Activated CD4-positive, alpha-beta T cell treated with anti-CD3 and anti-CD28 coated beads, Interleukin-2, amount 10 ng/mL, durations not matched to agents 24 days and 14 days (primary cell): ENCODE measurements at regions not wholly inside any gene's neighbourhood (a gene's known extent, or its start where the extent isn't known, plus 50 kb on each side); places are given as distances from the start of the nearest gene placed in this dataset.
A peak's percentile ranks its signal among the peaks of the same experiment; 100 is the strongest.

ENCODE experiments used
- DNase-seq: peaks from one replicate; pipeline ENCODE4 v3.0.0; 2022
- H3K27ac Mint-ChIP-seq: one replicate; pipeline ENCODE4 v1.8.0; 2022; ENCODE audit warnings: mild to moderate bottlenecking, mixed read lengths
- H3K27me3 Mint-ChIP-seq: one replicate; pipeline ENCODE4 v1.8.0; 2022; ENCODE audit warnings: mixed read lengths
- H3K36me3 Mint-ChIP-seq: one replicate; pipeline ENCODE4 v1.8.0; 2022; ENCODE audit warnings: low read depth, mild to moderate bottlenecking, mixed read lengths
- H3K4me1 Mint-ChIP-seq: one replicate; pipeline ENCODE4 v1.8.0; 2021; ENCODE audit warnings: mixed read lengths
- H3K4me3 Mint-ChIP-seq: one replicate; pipeline ENCODE4 v1.8.0; 2022; ENCODE audit warnings: mild to moderate bottlenecking, moderate library complexity, mixed read lengths
- H3K9me3 Mint-ChIP-seq: one replicate; pipeline ENCODE4 v1.8.0; 2021; ENCODE audit warnings: mixed read lengths
- intact Hi-C: fragments of 100-400 bp; cut with micrococcal nuclease; formaldehyde crosslinking; loops from one replicate; pipeline ENCODE4 v1.15.1; 2023

DNA sequence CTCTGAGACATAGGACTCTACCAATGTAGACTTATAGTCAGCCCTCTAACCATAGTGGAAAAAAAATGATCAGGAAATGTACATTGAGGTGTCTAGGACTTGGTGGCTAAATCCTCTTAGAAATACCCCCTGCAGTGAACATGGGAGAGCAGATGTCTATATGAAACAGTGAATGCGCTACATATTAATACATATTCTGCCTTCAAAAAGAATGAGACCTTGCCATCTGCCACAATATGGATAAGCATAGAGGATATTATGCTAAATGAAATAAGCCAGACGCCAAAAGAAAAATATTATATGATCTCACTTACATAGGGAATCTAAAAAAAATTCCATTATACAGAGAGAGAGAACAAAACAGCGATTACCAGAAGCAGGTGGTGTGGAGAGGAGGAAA lies 66.6 kb upstream of the HAO2 start:
- DNase-seq: no peak
- intact Hi-C loops: no loop called here
- H3K4me1 Mint-ChIP-seq: no peaks in the 10 kb centered on the region
- H3K4me3 Mint-ChIP-seq: no peak overlapping the region
- H3K27me3 Mint-ChIP-seq: peaks cover 17% of the 10 kb centered on the region
- H3K36me3 Mint-ChIP-seq: no peaks in the 10 kb centered on the region
- no peaks in the 10 kb centered on the region for H3K9me3 Mint-ChIP-seq
- no peak overlapping the region for H3K27ac Mint-ChIP-seq

DNA sequence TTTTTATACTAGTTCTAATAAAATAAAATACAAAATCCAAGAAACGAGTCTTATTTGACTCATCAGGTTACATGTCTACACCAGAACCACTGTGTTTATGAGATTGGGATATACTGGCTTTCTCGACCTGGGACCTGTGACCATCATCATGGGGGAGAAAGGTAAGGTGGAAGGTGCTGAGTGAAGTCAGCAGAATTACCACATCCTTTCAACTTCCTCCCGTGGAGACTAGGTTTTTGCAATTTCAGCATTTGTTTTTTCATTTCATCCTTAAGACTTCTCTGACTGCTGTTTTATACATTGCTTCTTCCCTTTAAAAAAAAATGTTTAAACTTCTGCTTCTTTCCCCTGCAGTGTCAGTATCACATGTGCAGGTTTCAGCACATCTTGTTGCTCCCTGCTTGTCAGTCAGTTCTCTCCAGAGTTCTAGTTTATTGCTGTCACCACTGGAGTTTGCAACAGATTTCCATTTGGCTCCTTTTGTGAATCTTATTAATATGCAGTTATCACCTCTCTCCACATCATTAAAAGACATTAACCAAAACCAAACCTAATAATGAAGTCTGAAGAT lies 60.4 kb upstream of the HAO2 start:
- Mint-ChIP-seq H3K4me3 (no peak overlapping the region), H3K36me3 (no peaks in the 10 kb centered on the region), H3K9me3 (no peaks in the 10 kb centered on the region), H3K27ac (no peak overlapping the region), H3K4me1 (peaks cover 2% of the 10 kb centered on the region), H3K27me3 (peaks cover 27% of the 10 kb centered on the region)
- DNase-seq: peak; percentile 49
- intact Hi-C loops: no loop called here

- Mint-ChIP-seq H3K9me3 (no peaks in the 10 kb centered on the region), H3K4me3 (no peak overlapping the region), H3K27me3 (peaks cover 28% of the 10 kb centered on the region), H3K27ac (no peak overlapping the region), H3K4me1 (peaks cover 2% of the 10 kb centered on the region), H3K36me3 (no peaks in the 10 kb centered on the region)
- DNase-seq: peak; percentile 17
- intact Hi-C loops: no loop called here
These were observed 59.8 kb upstream of the HAO2 start for GRCh38 chr1:119308806-119309205.

DNA sequence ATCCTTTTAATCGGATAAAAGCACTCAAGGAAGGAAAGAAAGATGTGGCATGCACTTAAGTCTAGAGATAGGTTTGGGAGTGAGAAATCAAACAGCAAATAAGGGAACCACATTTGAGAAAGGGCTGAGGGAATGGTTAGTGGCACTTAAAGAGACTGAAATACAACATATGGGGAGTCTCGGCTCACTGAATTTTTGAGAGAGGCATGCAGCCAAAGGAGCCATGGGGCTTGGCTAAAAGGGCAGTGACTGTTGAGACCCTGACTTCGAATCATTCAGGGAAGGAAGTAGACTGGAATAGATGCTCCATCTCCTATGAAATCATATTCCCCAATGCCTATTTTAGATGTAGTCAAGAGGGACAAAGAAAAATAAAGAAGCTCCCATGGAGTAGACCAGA lies 58.3 kb upstream of the HAO2 start:
- DNase-seq: no peak
- Mint-ChIP-seq H3K4me1 (peaks cover 2% of the 10 kb centered on the region), H3K27ac (no peak overlapping the region), H3K9me3 (no peaks in the 10 kb centered on the region), H3K36me3 (no peaks in the 10 kb centered on the region), H3K27me3 (peaks cover 32% of the 10 kb centered on the region), H3K4me3 (no peak overlapping the region)
- intact Hi-C loops: no loop called here

DNA sequence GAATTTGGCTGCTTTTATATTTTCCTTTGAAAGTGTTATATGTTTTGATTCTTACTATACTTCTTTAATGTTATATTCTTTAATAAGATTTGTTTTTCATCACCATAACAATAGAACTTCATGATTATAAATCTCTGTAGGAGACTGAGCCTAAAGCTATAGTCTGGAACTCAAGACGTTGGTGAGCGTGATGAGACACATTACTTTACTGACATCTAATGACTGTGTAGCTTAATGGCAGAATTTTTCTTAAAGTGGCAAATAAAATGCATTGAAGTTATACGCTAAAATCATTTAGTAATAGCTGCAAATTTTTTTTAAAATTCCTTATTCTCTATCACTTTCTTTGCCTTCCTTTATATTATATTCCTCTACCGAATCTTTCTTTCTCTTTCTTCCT lies 56.1 kb upstream of the HAO2 start:
- H3K4me3 Mint-ChIP-seq: no peak overlapping the region
- no peak for DNase-seq
- no peaks in the 10 kb centered on the region for H3K36me3 Mint-ChIP-seq
- intact Hi-C loops: no loop called here
- H3K27ac Mint-ChIP-seq: no peak overlapping the region
- peaks cover 2% of the 10 kb centered on the region for H3K4me1 Mint-ChIP-seq
- no peaks in the 10 kb centered on the region for H3K9me3 Mint-ChIP-seq
- H3K27me3 Mint-ChIP-seq: peaks cover 26% of the 10 kb centered on the region

GRCh38 chr1:119314001-119314796 lies 54.4 kb upstream of the HAO2 start:
- Mint-ChIP-seq H3K4me3 (no peak overlapping the region), H3K27ac (no peak overlapping the region), H3K9me3 (no peaks in the 10 kb centered on the region), H3K36me3 (no peaks in the 10 kb centered on the region), H3K27me3 (peaks cover 24% of the 10 kb centered on the region), H3K4me1 (peaks cover 2% of the 10 kb centered on the region)
- intact Hi-C loops: no loop called here
- no peak for DNase-seq

DNA sequence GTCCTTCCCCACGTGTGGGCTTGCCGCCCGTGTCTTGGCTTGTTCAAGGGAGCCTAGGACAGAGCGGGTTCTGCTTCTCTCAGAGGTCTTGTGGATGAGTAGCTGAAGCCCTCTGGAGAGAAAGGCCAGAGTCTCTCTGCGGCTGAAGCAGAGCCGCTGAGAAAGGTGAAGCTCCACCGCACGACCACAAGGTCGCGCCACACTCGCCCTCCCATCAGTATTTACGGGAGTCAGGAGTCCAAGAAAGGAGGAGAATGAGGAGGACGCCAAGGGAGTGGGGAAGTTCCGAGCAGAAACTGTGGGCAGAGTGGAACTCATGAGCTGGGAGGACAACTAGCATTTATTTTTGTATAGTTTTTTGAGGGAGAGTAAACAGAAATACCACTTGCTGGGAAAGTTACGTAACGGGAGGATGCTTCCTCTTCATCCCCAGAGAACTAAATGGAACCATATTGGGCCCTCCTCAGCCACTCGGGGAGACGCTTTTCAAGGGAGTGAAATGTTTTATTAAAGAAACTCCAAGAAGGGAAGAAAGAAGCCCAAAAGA lies 51.6 kb upstream of the HAO2 start:
- Mint-ChIP-seq H3K9me3 (no peaks in the 10 kb centered on the region), H3K27me3 (peaks cover 10% of the 10 kb centered on the region)

DNA sequence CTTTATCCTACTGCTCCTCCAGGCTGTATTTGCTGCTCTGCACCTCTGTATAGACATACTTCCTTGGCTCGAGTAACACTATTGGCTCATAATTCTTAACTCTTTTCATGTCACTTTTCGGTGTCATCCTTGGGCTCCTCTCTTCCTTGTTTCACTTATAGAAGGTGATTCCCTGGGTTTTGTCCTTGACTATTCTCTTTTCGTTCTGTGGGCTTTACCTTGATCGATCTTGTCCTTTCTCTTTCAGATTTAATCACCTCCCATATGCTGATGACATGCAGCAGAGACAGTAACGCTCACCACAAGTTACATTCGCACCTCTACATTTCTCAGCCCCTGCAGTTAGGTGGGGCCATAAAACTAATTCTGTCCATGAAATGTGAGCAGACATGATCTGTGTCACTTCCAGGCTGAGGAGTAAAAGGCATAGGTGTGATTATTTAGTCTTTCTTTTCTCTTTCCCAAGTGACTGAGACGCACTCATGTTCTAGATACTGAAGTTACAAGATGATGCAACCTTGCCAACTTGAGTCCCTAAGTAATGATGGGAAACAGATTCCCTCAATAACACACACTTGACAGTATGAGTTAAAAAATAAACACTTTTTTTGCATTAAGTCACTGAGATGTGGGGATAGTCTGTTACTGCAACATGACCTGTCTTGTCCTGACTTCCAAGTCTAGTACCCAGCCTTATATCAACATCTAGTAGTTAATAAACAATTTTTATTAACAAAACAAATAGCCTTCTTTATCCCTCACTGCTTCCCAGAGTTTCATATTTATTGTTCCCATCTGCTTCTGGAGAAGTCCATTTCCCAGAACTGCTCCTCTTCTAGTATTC lies 49.9 kb upstream of the HAO2 start:
- H3K27me3 Mint-ChIP-seq: peaks cover 3% of the 10 kb centered on the region
- H3K27ac Mint-ChIP-seq: no peak overlapping the region
- no peaks in the 10 kb centered on the region for H3K36me3 Mint-ChIP-seq
- no peaks in the 10 kb centered on the region for H3K9me3 Mint-ChIP-seq
- H3K4me3 Mint-ChIP-seq: no peak overlapping the region
- peaks cover 5% of the 10 kb centered on the region for H3K4me1 Mint-ChIP-seq
- DNase-seq: no peak
- intact Hi-C loops: no loop called here

More for the DNA sequence above, 51.6 kb upstream of the HAO2 start:
- H3K4me3 Mint-ChIP-seq: no peak overlapping the region
- peaks cover 2% of the 10 kb centered on the region for H3K4me1 Mint-ChIP-seq
- DNase-seq: no peak
- H3K36me3 Mint-ChIP-seq: no peaks in the 10 kb centered on the region
- no peak overlapping the region for H3K27ac Mint-ChIP-seq
- intact Hi-C loops: no loop called here
